HepG2 (cell line): ENCODE measurements at regions not wholly inside any gene's neighbourhood (a gene's known extent, or its start where the extent isn't known, plus 50 kb on each side); places are given as distances from the start of the nearest gene placed in this dataset.

Experiments used
- ATAC-seq: fragments of 200-7000 bp; cut with Tn5 transposase; 3 replicates; pipeline ENCODE4 v1.9.1; 2020; ENCODE audit warnings: mild to moderate bottlenecking, moderate library complexity
- BruUV-seq: library from RNA; stranded (reverse); fragments of 400-500 nt; replicated peaks from 2 replicates; lab custom pipeline; 2021; lab: Mats Ljungman, UMichigan
- CTCF ChIA-PET: fragments of 300-600 bp; formaldehyde crosslinking; extraction: SDS; loops from one replicate; lab custom pipeline; 2021; ENCODE audit warnings: low total read pairs, inconsistent platforms, low intra/inter-chr PET ratio; lab: Yijun Ruan, JAX
- POLR2A ChIA-PET: fragments of 350-600 bp; sonication (Branson Sonifier 250); formaldehyde crosslinking; loops from one replicate; lab custom pipeline; 2020; ENCODE audit warnings: antibody characterized with exemption, inconsistent platforms; lab: Yijun Ruan, JAX
- DNase-seq: peaks from one replicate; pipeline ENCODE4 v3.0.0-alpha.2; 2015; ENCODE audit warnings: low spot score
- FAIRE-seq: peaks from 3 replicates; lab custom pipeline; 2011; peaks lifted over from hg19 to GRCh38; lab: Jason Lieb, UNC
- H2AFZ ChIP-seq: one replicate; pipeline ENCODE4 v1.6.1; 2011; ENCODE audit warnings: low read length, inconsistent platforms
- H3K27ac ChIP-seq: fragments of 300-600 bp; 3 replicates; pipeline ENCODE4 v1.8.0; 2011; ENCODE audit warnings: mixed run types, mild to moderate bottlenecking, mixed read lengths, low read length, inconsistent platforms; ENCODE audit not compliant: insufficient read depth; ENCODE audit errors: extremely low read length
- H3K27me3 ChIP-seq, 2 experiments: fragments of 200-600 bp in 1 of 2; 2 replicates in 1 of 2; 3 replicates in 1 of 2; pipeline versions ENCODE4 v1.6.0 to v1.8.0; 2011; ENCODE audit warnings: low read length in 2 of 2, mild to moderate bottlenecking in 2 of 2, moderate library complexity in 2 of 2, inconsistent platforms in 1 of 2; ENCODE audit not compliant: insufficient read depth in 2 of 2, control insufficient read depth in 1 of 2
- H3K36me3 ChIP-seq, 2 experiments: fragments of 200-600 bp in 1 of 2; replicated peaks in 1 of 2; 2 replicates in 1 of 2; 3 replicates in 1 of 2; pipeline versions ENCODE4 v1.5.1 to v1.8.0; 2011; ENCODE audit warnings: low read length in 2 of 2, inconsistent platforms in 1 of 2; ENCODE audit not compliant: insufficient read depth in 2 of 2, control insufficient read depth in 1 of 2
- H3K4me1 ChIP-seq: 2 replicates; pipeline ENCODE4 v1.5.1; 2012; ENCODE audit warnings: low read length, inconsistent platforms; ENCODE audit not compliant: insufficient read depth
- H3K4me2 ChIP-seq: 2 replicates; pipeline ENCODE4 v1.6.0; 2011; ENCODE audit warnings: low read depth, low read length, inconsistent platforms
- H3K4me3 ChIP-seq, 3 experiments: fragments of 200-600 bp in 1 of 3; sonication (generic), shearing (Covaris generic) in 1 of 3; replicated peaks in 1 of 3; 2 replicates each; pipeline ENCODE4 v1.5.1; 2011 to 2016; ENCODE audit warnings: low read length in 3 of 3, inconsistent platforms in 2 of 3, low read depth in 2 of 3, mild to moderate bottlenecking in 2 of 3, control low read depth in 1 of 3, mixed read lengths in 1 of 3; ENCODE audit not compliant: insufficient read depth in 1 of 3
- H3K79me2 ChIP-seq: one replicate; pipeline ENCODE4 v1.6.1; 2011; ENCODE audit warnings: low read length, inconsistent platforms; ENCODE audit not compliant: insufficient read depth
- H3K9ac ChIP-seq: 2 replicates; pipeline ENCODE4 v1.6.0; 2011; ENCODE audit warnings: mild to moderate bottlenecking, low read depth, low read length, inconsistent platforms; ENCODE audit not compliant: insufficient read depth
- H3K9me3 ChIP-seq: 2 replicates; pipeline ENCODE4 v1.5.1; 2012; ENCODE audit warnings: mild to moderate bottlenecking, low read length
- H4K20me1 ChIP-seq: 2 replicates; pipeline ENCODE4 v1.6.0; 2011; ENCODE audit warnings: inconsistent platforms, mild to moderate bottlenecking, low read length, moderate library complexity; ENCODE audit not compliant: insufficient read depth
- DNMT1 ChIP-seq: sonication (generic); formaldehyde crosslinking; IDR thresholded peaks from 2 replicates; pipeline ENCODE4 v1.5.1; 2020; ENCODE audit warnings: mild to moderate bottlenecking, missing genetic modification reagents
- FOXJ3 ChIP-seq: sonication (generic); formaldehyde crosslinking; IDR thresholded peaks from 2 replicates; pipeline ENCODE4 v1.4.0; 2020; ENCODE audit warnings: missing genetic modification reagents, mild to moderate bottlenecking, borderline replicate concordance
- MAFF ChIP-seq: IDR thresholded peaks from 2 replicates; pipeline ENCODE4 v1.6.1; 2011; ENCODE audit warnings: low read depth, low read length, improper control_type of control experiment
- MTF1 ChIP-seq: sonication (generic); formaldehyde crosslinking; IDR thresholded peaks from 2 replicates; pipeline ENCODE4 v1.5.0; 2020; ENCODE audit warnings: missing genetic modification reagents
- MXD4 ChIP-seq: IDR thresholded peaks from 2 replicates; pipeline ENCODE4 v1.6.1; 2016; ENCODE audit warnings: mild to moderate bottlenecking, missing biosample characterization, missing genetic modification reagents
- RFXAP ChIP-seq: sonication (generic); formaldehyde crosslinking; IDR thresholded peaks from 2 replicates; pipeline ENCODE4 v1.4.0; 2020; ENCODE audit warnings: missing genetic modification reagents, borderline replicate concordance
- SMARCC2 ChIP-seq: fragments of 450-650 bp; IDR thresholded peaks from 2 replicates; pipeline ENCODE4 v1.6.1; 2017; ENCODE audit warnings: antibody characterized with exemption, mild to moderate bottlenecking
- SRF ChIP-seq: IDR thresholded peaks from 2 replicates; pipeline ENCODE4 v1.6.1; 2011; ENCODE audit warnings: mild to moderate bottlenecking, low read depth, low read length, moderate library complexity
- TCF7L2 ChIP-seq: IDR thresholded peaks from 2 replicates; pipeline ENCODE4 v1.6.1; 2011; ENCODE audit warnings: mild to moderate bottlenecking, low read depth, low read length, moderate library complexity
- TOPORS ChIP-seq: sonication (generic); formaldehyde crosslinking; IDR thresholded peaks from 2 replicates; pipeline ENCODE4 v1.8.0; 2023; ENCODE audit warnings: mild to moderate bottlenecking, missing genetic modification reagents
- ZNF160 ChIP-seq: sonication (generic); formaldehyde crosslinking; IDR thresholded peaks from 2 replicates; pipeline ENCODE4 v1.8.0; 2022; ENCODE audit warnings: mild to moderate bottlenecking, inconsistent platforms, missing genetic modification reagents
- ZNF557 ChIP-seq: sonication (generic); formaldehyde crosslinking; IDR thresholded peaks from 2 replicates; pipeline ENCODE4 v1.4.0; 2020; ENCODE audit warnings: missing genetic modification reagents
- ZNF615 ChIP-seq: sonication (generic); formaldehyde crosslinking; IDR thresholded peaks from 2 replicates; pipeline ENCODE4 v1.5.0; 2020; ENCODE audit warnings: mild to moderate bottlenecking, missing genetic modification reagents, borderline replicate concordance
- ZNF850 ChIP-seq: sonication (generic); formaldehyde crosslinking; conservative IDR thresholded peaks from 2 replicates; pipeline ENCODE4 v1.9.0; 2021; ENCODE audit warnings: mild to moderate bottlenecking, missing genetic modification reagents
- WGBS: methylation state at CpG from one replicate; pipeline ENCODE4 v1.1.6; 2017; ENCODE audit warnings: low lambda C conversion rate; 5-methylcytosine and 5-hydroxymethylcytosine counted together
- in situ Hi-C: cut with HindIII; loops from 2 replicates; pipeline ENCODE4 v1.10.0; 2017; ENCODE audit warnings: low pct_unique_long_range_greater_than_20kb; ENCODE audit not compliant: extremely low pct_ligation_motif_present
- intact Hi-C: fragments of 100-400 bp; cut with micrococcal nuclease; formaldehyde crosslinking; loops from one replicate; pipeline ENCODE4 v1.10.0; 2022; ENCODE audit not compliant: unreplicated experiment
- TF ChIP-seq, protein P1 (sequence below), 2 experiments: IDR thresholded peaks; 2 replicates each; pipeline ENCODE4 v1.6.1; 2011 to 2012; ENCODE audit warnings: low read length in 2 of 2, borderline replicate concordance in 1 of 2, low read depth in 1 of 2, mild to moderate bottlenecking in 1 of 2, moderate library complexity in 1 of 2
- TF ChIP-seq, protein P2 (sequence below): sonication (generic); formaldehyde crosslinking; IDR thresholded peaks from 2 replicates; pipeline ENCODE4 v1.4.0; 2020; ENCODE audit warnings: mild to moderate bottlenecking, missing genetic modification reagents

DNA sequence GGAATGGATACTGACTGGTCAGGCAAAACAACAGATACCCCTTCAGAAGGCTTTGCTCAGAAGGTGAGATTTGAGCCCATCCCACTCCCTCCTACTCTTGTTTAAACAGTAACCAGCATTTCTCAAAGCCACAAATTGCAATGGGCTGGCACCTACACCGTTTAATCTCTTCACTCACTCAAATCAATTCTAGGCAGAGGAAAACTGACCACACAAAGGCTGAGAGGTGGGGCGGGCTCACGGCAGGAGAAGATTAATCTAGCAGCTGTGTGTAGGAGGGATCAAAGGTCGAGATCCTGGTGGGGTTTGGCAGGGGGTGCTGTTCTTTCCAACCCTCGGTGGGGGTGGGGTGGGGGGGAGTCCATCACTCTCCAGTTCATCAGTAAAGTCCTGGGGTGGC, 622.4 kb downstream of the BCOR start:
- intact Hi-C loops (no loop called here), in situ Hi-C loops (no loop called here)
- TF ChIP-seq FOXJ3 (no peak), MXD4 (CRISPR knock-in tag) (no peak), ZNF615 (CRISPR knock-in tag) (no peak), SRF (no peak), DNMT1 (CRISPR knock-in tag) (no peak), ZNF557 (CRISPR knock-in tag) (no peak), TCF7L2 (no peak), SMARCC2 (no peak), ZNF850 (CRISPR knock-in tag) (no peak)
- no peaks in the 10 kb centered on the region for H4K20me1 ChIP-seq
- H3K9me3 ChIP-seq: no peaks in the 10 kb centered on the region
- no peak for ATAC-seq
- no peak overlapping the region for H3K27ac ChIP-seq
- no peak overlapping the region for H2AFZ ChIP-seq
- no peaks in the 10 kb centered on the region for H3K4me1 ChIP-seq
- CTCF ChIA-PET: no interaction called here
- WGBS: 2% methylated on average over 5 of the region's 5 CpGs
- no peak for DNase-seq
- POLR2A ChIA-PET: no interaction called here
- no peak overlapping the region for H3K4me3 ChIP-seq
- H3K36me3 ChIP-seq: no peaks in the 10 kb centered on the region
- no TSS peak for BruUV-seq
- no peak overlapping the region for H3K9ac ChIP-seq
- no peak overlapping the region for H3K4me2 ChIP-seq
- no peak for FAIRE-seq
- H3K27me3 ChIP-seq: no peaks in the 10 kb centered on the region
- H3K79me2 ChIP-seq: no peaks in the 10 kb centered on the region

DNA sequence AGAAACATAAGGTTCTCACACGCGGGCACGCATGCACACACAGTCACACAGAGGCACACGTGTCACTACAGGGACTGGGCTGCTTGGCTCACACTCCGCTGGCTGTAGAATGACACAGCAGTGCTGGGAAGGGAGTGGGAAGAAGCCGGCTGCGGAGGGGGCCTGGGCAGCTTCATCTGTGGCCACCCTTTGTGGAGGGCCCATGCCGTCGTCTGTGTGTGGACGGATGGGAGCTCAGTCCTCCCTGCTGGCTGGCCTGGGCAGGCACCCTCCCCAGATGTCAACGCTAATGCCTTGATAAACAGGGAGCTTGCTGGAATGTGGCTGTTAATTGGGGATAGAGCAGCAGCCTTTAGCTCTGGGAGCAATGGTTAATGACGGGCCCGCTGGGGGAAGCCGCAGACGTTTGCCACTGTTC, 621.1 kb downstream of the BCOR start:
- Histone ChIP-seq H3K4me3 (no peak overlapping the region), H3K79me2 (no peaks in the 10 kb centered on the region), H3K4me2 (no peak overlapping the region), H3K27ac (no peak overlapping the region), H3K4me1 (no peaks in the 10 kb centered on the region), H4K20me1 (no peaks in the 10 kb centered on the region), H3K9me3 (no peaks in the 10 kb centered on the region), H3K9ac (no peak overlapping the region), H3K27me3 (no peaks in the 10 kb centered on the region), H3K36me3 (no peaks in the 10 kb centered on the region), H2AFZ (no peak overlapping the region)
- DNase-seq (no peak), ATAC-seq (no peak), FAIRE-seq (no peak)
- no TSS peak for BruUV-seq
- POLR2A ChIA-PET: no interaction called here
- intact Hi-C loops (no loop called here), in situ Hi-C loops (no loop called here)
- CTCF ChIA-PET: no interaction called here
- WGBS: 62% methylated on average over 4 of the region's 15 CpGs
- TF ChIP-seq, protein P1, sequence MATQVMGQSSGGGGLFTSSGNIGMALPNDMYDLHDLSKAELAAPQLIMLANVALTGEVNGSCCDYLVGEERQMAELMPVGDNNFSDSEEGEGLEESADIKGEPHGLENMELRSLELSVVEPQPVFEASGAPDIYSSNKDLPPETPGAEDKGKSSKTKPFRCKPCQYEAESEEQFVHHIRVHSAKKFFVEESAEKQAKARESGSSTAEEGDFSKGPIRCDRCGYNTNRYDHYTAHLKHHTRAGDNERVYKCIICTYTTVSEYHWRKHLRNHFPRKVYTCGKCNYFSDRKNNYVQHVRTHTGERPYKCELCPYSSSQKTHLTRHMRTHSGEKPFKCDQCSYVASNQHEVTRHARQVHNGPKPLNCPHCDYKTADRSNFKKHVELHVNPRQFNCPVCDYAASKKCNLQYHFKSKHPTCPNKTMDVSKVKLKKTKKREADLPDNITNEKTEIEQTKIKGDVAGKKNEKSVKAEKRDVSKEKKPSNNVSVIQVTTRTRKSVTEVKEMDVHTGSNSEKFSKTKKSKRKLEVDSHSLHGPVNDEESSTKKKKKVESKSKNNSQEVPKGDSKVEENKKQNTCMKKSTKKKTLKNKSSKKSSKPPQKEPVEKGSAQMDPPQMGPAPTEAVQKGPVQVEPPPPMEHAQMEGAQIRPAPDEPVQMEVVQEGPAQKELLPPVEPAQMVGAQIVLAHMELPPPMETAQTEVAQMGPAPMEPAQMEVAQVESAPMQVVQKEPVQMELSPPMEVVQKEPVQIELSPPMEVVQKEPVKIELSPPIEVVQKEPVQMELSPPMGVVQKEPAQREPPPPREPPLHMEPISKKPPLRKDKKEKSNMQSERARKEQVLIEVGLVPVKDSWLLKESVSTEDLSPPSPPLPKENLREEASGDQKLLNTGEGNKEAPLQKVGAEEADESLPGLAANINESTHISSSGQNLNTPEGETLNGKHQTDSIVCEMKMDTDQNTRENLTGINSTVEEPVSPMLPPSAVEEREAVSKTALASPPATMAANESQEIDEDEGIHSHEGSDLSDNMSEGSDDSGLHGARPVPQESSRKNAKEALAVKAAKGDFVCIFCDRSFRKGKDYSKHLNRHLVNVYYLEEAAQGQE (IDR thresholded peaks at IDR 0.05; ENCODE audit: borderline replicate concordance in 1 of 2, low read depth in 1 of 2, low read length in 2 of 2): no peak
- no peak for TF ChIP-seq MTF1 (CRISPR knock-in tag)
- TF ChIP-seq ZNF160 (CRISPR knock-in tag): no peak
- no peak for TF ChIP-seq TOPORS (CRISPR knock-in tag)
- TF ChIP-seq, protein P2, sequence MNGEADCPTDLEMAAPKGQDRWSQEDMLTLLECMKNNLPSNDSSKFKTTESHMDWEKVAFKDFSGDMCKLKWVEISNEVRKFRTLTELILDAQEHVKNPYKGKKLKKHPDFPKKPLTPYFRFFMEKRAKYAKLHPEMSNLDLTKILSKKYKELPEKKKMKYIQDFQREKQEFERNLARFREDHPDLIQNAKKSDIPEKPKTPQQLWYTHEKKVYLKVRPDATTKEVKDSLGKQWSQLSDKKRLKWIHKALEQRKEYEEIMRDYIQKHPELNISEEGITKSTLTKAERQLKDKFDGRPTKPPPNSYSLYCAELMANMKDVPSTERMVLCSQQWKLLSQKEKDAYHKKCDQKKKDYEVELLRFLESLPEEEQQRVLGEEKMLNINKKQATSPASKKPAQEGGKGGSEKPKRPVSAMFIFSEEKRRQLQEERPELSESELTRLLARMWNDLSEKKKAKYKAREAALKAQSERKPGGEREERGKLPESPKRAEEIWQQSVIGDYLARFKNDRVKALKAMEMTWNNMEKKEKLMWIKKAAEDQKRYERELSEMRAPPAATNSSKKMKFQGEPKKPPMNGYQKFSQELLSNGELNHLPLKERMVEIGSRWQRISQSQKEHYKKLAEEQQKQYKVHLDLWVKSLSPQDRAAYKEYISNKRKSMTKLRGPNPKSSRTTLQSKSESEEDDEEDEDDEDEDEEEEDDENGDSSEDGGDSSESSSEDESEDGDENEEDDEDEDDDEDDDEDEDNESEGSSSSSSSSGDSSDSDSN (CRISPR knock-in tag): no peak
- TF ChIP-seq MAFF: no peak
- no peak for TF ChIP-seq RFXAP (CRISPR knock-in tag)
